LNCaP clone FGC (cell line): ENCODE measurements at regions not wholly inside any gene's neighbourhood (a gene's known extent, or its start where the extent isn't known, plus 50 kb on each side); places are given as distances from the start of the nearest gene placed in this dataset.

Experiments used
- DNase-seq: peaks from one replicate; pipeline ENCODE4 v3.0.0-alpha.2; 2011; ENCODE audit warnings: low read depth
- H3K4me3 ChIP-seq: 2 replicates; pipeline ENCODE4 v1.5.1; 2011; ENCODE audit warnings: mild to moderate bottlenecking, low read depth, low read length, control low read depth
- TF ChIP-seq, protein P1 (sequence below): IDR thresholded peaks from 2 replicates; pipeline ENCODE4 v1.5.1; 2012; ENCODE audit warnings: mild to moderate bottlenecking; ENCODE audit not compliant: control insufficient read depth, insufficient read depth; ENCODE audit errors: extremely low read depth

DNA sequence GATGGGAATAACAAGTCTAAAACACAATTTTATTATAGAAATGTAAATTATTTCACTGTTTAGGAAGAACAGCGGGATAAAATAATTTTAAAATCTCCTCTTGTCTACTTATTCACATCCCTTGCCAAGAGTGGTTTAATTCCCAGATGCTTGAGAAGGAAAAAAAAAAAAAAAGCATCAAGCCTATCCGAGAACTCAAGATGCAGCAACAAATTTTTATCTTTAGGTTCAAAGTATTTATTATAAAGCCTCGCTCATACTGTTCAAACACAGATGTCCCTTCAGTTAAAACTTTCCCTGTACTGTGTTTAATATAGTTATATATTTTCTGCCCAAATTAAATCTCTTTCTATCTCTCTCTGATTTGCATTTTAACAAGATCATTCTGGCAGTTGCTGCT lies 1615.8 kb downstream of the PLA2G4A start:
- TF ChIP-seq, protein P1, sequence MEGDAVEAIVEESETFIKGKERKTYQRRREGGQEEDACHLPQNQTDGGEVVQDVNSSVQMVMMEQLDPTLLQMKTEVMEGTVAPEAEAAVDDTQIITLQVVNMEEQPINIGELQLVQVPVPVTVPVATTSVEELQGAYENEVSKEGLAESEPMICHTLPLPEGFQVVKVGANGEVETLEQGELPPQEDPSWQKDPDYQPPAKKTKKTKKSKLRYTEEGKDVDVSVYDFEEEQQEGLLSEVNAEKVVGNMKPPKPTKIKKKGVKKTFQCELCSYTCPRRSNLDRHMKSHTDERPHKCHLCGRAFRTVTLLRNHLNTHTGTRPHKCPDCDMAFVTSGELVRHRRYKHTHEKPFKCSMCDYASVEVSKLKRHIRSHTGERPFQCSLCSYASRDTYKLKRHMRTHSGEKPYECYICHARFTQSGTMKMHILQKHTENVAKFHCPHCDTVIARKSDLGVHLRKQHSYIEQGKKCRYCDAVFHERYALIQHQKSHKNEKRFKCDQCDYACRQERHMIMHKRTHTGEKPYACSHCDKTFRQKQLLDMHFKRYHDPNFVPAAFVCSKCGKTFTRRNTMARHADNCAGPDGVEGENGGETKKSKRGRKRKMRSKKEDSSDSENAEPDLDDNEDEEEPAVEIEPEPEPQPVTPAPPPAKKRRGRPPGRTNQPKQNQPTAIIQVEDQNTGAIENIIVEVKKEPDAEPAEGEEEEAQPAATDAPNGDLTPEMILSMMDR, result no peak
- no peak for DNase-seq
- no peak overlapping the region for H3K4me3 ChIP-seq

DNA sequence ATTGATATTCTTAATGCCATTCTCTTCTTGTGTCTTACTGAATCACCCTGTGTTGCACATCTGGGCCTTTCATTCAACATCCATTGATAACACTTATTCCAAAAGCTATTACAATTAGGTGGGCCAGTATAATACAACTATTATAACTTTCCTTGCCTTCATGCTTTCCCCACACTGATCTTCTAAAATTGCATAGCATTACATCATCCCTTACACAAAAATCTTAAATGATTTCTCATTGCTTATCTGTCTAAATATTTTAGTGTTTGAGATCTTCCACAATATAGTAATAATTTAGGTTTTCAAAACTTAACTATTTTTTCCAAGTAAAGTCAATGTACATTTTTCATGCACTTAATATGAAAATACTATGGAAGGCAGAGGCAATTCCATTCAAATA lies 1634.1 kb downstream of the PLA2G4A start:
- DNase-seq, result no peak
- no peak overlapping the region for H3K4me3 ChIP-seq
- TF ChIP-seq, protein P1, result no peak

DNA sequence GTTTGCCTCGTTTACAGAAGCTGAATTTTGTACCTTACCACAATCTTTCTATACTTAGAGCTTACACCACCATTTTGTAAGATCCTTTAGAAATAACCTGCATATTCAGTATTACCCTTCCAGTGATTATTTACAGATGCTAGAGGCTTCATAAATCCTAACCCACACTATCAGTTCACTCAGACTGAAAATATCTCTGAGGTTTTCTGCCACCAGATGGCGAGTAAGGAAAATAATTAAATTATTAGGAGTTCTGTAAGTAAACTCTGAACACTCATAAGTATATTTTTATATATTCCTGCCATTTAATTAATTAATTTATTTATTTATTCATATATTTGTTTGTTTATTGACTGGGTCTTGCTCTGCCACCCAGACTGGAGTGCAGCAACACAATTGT lies 1635.2 kb downstream of the PLA2G4A start:
- no peak for DNase-seq
- no peak overlapping the region for H3K4me3 ChIP-seq
- TF ChIP-seq, protein P1, result peak; percentile 34; the same call in 1 of the 2 replicates

DNA sequence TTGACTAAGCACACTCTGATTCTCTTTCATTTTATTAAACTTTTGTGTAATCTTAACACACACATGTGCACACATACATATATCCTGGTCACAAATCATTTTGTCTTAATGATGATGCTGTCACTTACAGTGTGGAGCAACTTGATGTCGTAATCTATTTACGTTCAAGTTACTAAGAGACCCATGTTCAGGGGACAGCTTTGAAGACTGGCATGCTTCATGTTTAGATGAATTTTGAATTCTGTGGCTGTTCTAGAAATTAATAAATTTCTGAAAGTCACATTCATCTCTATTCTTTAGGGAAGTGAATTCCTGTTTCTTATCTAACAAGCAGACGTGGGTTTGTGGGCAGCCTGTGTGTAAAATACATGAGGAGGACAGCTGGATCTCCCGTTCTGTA lies 1637.8 kb downstream of the PLA2G4A start:
- TF ChIP-seq, protein P1, result no peak
- DNase-seq, result no peak

DNA sequence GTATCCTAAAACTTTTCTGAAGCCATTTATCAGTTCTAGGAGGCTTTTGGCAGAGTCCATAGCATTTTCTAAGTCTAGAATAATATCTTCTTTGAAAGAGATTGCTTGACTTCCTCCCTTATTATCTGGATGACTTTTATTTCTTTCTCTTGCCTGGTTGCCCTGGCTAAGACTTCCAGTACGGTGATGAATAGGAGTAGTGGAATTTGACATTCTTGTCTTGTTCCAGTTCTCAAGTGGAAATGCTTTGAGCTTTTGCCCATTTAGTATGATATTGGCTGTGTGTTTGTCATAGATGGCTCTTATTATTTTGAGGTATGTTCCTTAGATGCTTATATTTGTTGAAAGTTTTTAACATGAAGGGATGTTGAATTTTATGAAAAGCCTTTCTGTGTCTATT lies 1647.9 kb downstream of the PLA2G4A start:
- no peak overlapping the region for H3K4me3 ChIP-seq
- no peak for DNase-seq
- TF ChIP-seq, protein P1, result no peak

More for the DNA sequence above, 1637.8 kb downstream of the PLA2G4A start:
- no peak overlapping the region for H3K4me3 ChIP-seq

DNA sequence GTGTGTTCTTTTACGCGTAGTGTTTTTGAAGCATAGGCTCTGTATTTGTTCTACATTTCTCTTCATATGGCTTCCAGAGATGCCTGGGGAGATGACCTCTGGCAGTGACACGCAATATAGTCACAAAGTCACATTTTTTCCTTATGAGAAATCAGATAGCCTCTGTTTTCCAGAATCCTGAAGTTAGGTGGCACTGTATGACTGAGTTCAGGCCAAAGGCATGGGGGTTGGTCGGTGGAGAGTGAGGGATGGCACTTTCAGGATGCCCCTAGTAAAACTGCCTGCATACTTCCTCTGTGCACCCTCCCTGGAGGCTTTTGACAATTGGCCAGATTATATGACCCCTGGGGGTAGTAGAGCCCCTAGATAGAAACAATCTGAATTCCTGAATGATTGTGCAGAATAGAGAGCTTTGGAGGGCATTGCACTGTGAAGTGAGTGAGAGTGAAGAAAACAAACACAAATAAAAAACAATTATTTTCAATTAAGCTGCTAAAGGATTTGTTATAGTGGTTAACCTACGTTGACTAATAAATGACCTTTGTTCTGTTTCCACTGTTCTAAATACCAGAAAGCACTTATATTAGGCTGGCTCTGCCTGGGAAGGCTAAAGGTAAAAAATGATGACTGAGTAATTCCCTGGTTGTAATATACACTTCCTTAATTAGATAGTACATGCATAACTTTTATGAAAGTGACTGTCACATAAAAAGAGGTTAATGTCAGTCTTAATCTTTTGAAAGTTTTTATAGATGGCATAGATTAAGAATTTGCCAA lies 1660.8 kb downstream of the PLA2G4A start:
- no peak for DNase-seq
- TF ChIP-seq, protein P1, result 0 out of 2 replicates have a peak, but pooled peaks have one; percentile 16
- H3K4me3 ChIP-seq, result no peak overlapping the region

DNA sequence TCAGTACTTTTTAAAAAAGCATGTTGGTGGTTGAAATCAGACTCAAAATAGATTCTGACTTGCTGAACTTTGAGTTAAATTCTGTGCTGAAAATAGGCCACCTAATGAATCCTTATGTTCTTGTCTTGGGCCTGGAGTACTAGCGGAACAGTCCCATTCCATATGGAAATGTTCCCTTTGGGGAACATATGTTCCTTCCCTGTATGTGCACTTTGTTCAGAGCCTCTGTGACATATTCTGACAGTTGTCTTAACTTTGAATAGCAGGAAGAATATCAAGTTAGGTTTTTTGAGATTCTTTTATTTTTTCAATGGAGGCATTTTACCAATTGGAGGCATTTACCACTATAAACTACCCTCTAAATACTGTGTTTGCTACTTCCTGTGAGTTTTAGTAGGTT lies 1667.8 kb downstream of the PLA2G4A start:
- TF ChIP-seq, protein P1, result no peak
- no peak for DNase-seq
- no peak overlapping the region for H3K4me3 ChIP-seq
